ENCODE measurements at regions not wholly inside any gene's neighbourhood (a gene's known extent, or its start where the extent isn't known, plus 50 kb on each side); places are given as distances from the start of the nearest gene placed in this dataset.
"Not testable (repeated sequence)": the region's sequence is repeated elsewhere in the genome, so short reads cannot be mapped to it uniquely, and the experiment has no call there.

GRCh38 chr1:67482733-67483482, 52.7 kb upstream of the SERBP1 start:
- DNase-seq (ENCODE audit: low spot score) = no peak

- DNase-seq (ENCODE audit: low spot score) = no peak
Observed at GRCh38 chr1:67484492-67484891, 54.3 kb upstream of the SERBP1 start.

- DNase-seq (ENCODE audit: low spot score) = no peak
Observed at GRCh38 chr1:67485046-67485811, 55.0 kb upstream of the SERBP1 start.

GRCh38 chr1:67489643-67490042, 59.4 kb upstream of the SERBP1 start:
- DNase-seq (ENCODE audit: low spot score) = peak; percentile 29

- DNase-seq (ENCODE audit: low spot score) = no peak
Observed at GRCh38 chr1:67491280-67491679, 61.1 kb upstream of the SERBP1 start.

GRCh38 chr1:67493148-67493547, 62.9 kb upstream of the SERBP1 start:
- DNase-seq (ENCODE audit: low spot score) = no peak

GRCh38 chr1:67495327-67495726, 65.1 kb upstream of the SERBP1 start:
- no peak for DNase-seq (ENCODE audit: low spot score)

- no peak for DNase-seq (ENCODE audit: low spot score)
Observed at GRCh38 chr1:67496329-67496728, 66.1 kb upstream of the SERBP1 start.

GRCh38 chr1:67500413-67500959, 70.3 kb upstream of the SERBP1 start:
- DNase-seq (ENCODE audit: low spot score) = peak; percentile 83

GRCh38 chr1:67503974-67504373, 73.8 kb upstream of the SERBP1 start:
- no peak for DNase-seq (ENCODE audit: low spot score)

- DNase-seq (ENCODE audit: low spot score) = not testable (repeated sequence)
Observed at GRCh38 chr1:67513392-67514294, 83.4 kb upstream of the SERBP1 start.

- no peak for DNase-seq (ENCODE audit: low spot score)
Observed at GRCh38 chr1:67514300-67514699, 84.1 kb upstream of the SERBP1 start.

- DNase-seq (ENCODE audit: low spot score) = no peak
Observed at GRCh38 chr1:67514786-67515185, 84.6 kb upstream of the SERBP1 start.

GRCh38 chr1:67515324-67516080, 85.3 kb upstream of the SERBP1 start:
- peak; percentile 28 for DNase-seq (ENCODE audit: low spot score)

GRCh38 chr1:67517046-67517445, 86.8 kb upstream of the SERBP1 start:
- no peak for DNase-seq (ENCODE audit: low spot score)

- no peak for DNase-seq (ENCODE audit: low spot score)
Observed at GRCh38 chr1:67522001-67522441, 91.8 kb upstream of the SERBP1 start.

GRCh38 chr1:67522793-67523192, 92.6 kb upstream of the SERBP1 start:
- DNase-seq (ENCODE audit: low spot score) = no peak

GRCh38 chr1:67524143-67525052, 94.2 kb upstream of the SERBP1 start:
- no peak for DNase-seq (ENCODE audit: low spot score)

GRCh38 chr1:67525053-67525760, 95.0 kb upstream of the SERBP1 start:
- no peak for DNase-seq (ENCODE audit: low spot score)

Measured in umbilical cord (tissue), 1 donor.